ENCODE measurements at regions not wholly inside any gene's neighbourhood (a gene's known extent, or its start where the extent isn't known, plus 50 kb on each side); places are given as distances from the start of the nearest gene placed in this dataset.

GRCh38 chr13:48906200-48906599 lies 69.5 kb upstream of the FNDC3A start:
- H3K27ac ChIP-seq (ENCODE audit: low read depth in 1 of 2, low read length in 2 of 2): no peak overlapping the region
- H3K27me3 ChIP-seq (ENCODE audit: control insufficient read depth in 2 of 2, insufficient read depth in 2 of 2, low read length in 2 of 2): no peaks in the 10 kb centered on the region
- no peaks in the 10 kb centered on the region for H4K20me1 ChIP-seq (ENCODE audit: insufficient read depth, low read length)
- H3K79me2 ChIP-seq (ENCODE audit: insufficient read depth, low read length): no peaks in the 10 kb centered on the region
- no peak overlapping the region for H2AFZ ChIP-seq (ENCODE audit: insufficient read depth, low read depth, low read length, poor library complexity, severe bottlenecking)
- H3K9me3 ChIP-seq (replicated peaks in 1 of 2; ENCODE audit: control insufficient read depth in 1 of 2, insufficient read depth in 1 of 2, low read length in 2 of 2): no peaks in the 10 kb centered on the region
- H3K27ac Mint-ChIP-seq: no peak overlapping the region
- peaks cover 0 to 7% (median 0%) of the 10 kb centered on the region in 7 donors for H3K9me3 Mint-ChIP-seq
- H3K36me3 ChIP-seq (replicated peaks in 1 of 2; ENCODE audit: control insufficient read depth in 1 of 2, insufficient read depth in 2 of 2, low read length in 2 of 2): no peaks in the 10 kb centered on the region
- H3K4me2 ChIP-seq (replicated peaks; ENCODE audit: extremely low read depth, low read length, poor library complexity, severe bottlenecking): no peak overlapping the region
- H3K4me1 ChIP-seq (ENCODE audit: control insufficient read depth in 1 of 2, insufficient read depth in 2 of 2, low read length in 2 of 2): peaks cover 23 to 43% of the 10 kb centered on the region in 2 donors
- peaks cover 0 to 2% (median 0%) of the 10 kb centered on the region in 3 donors for H3K27me3 Mint-ChIP-seq (ENCODE audit: low read depth in 3 of 3)
- intact Hi-C loops (cut with micrococcal nuclease): loop anchor here in 1 of 2 donors (10.0 kb wide), 1 partner anchor 69 kb away; the partner anchor contains the start of gene FNDC3A
- H3K4me3 ChIP-seq (replicated peaks in 1 of 3; ENCODE audit: low read depth in 2 of 3, low read length in 3 of 3): no peak overlapping the region
- no peaks in the 10 kb centered on the region for H3K36me3 Mint-ChIP-seq
- DNase-seq: no peak
- peaks cover 41% of the 10 kb centered on the region for H3K4me1 Mint-ChIP-seq
- WGBS (ENCODE audit: insufficient coverage): no CpG with 5 or more reads among the region's 6 CpGs
- no peak for TF ChIP-seq CTCF (IDR thresholded peaks at IDR 0.05)
- H3K4me3 Mint-ChIP-seq: no peak overlapping the region
- H3K9ac ChIP-seq (ENCODE audit: insufficient read depth, low read length, poor library complexity, severe bottlenecking): no peak overlapping the region

GRCh38 chr13:48908381-48909055 lies 67.2 kb upstream of the FNDC3A start:
- Histone ChIP-seq H2AFZ (ENCODE audit: insufficient read depth, low read depth, low read length, poor library complexity, severe bottlenecking) (no peak overlapping the region), H3K4me1 (ENCODE audit: control insufficient read depth in 1 of 2, insufficient read depth in 2 of 2, low read length in 2 of 2) (peaks cover 13 to 23% of the 10 kb centered on the region in 2 donors), H3K9me3 (replicated peaks in 1 of 2; ENCODE audit: control insufficient read depth in 1 of 2, insufficient read depth in 1 of 2, low read length in 2 of 2) (no peaks in the 10 kb centered on the region), H3K36me3 (replicated peaks in 1 of 2; ENCODE audit: control insufficient read depth in 1 of 2, insufficient read depth in 2 of 2, low read length in 2 of 2) (no peaks in the 10 kb centered on the region), H4K20me1 (ENCODE audit: insufficient read depth, low read length) (no peaks in the 10 kb centered on the region), H3K4me2 (replicated peaks; ENCODE audit: extremely low read depth, low read length, poor library complexity, severe bottlenecking) (no peak overlapping the region), H3K79me2 (ENCODE audit: insufficient read depth, low read length) (no peaks in the 10 kb centered on the region), H3K27me3 (ENCODE audit: control insufficient read depth in 2 of 2, insufficient read depth in 2 of 2, low read length in 2 of 2) (no peaks in the 10 kb centered on the region), H3K27ac (ENCODE audit: low read depth in 1 of 2, low read length in 2 of 2) (no peak overlapping the region), H3K9ac (ENCODE audit: insufficient read depth, low read length, poor library complexity, severe bottlenecking) (no peak overlapping the region), H3K4me3 (replicated peaks in 1 of 3; ENCODE audit: low read depth in 2 of 3, low read length in 3 of 3) (no peak overlapping the region)
- TF ChIP-seq CTCF (IDR thresholded peaks at IDR 0.05): no peak
- DNase-seq: no peak
- intact Hi-C loops (cut with micrococcal nuclease): loop anchor here in 1 of 2 donors (10.0 kb wide), 1 partner anchor 66 kb away; the partner anchor contains the start of gene FNDC3A
- Mint-ChIP-seq H3K27me3 (ENCODE audit: low read depth in 3 of 3) (peaks cover 0 to 2% (median 0%) of the 10 kb centered on the region in 3 donors), H3K27ac (no peak overlapping the region), H3K4me3 (no peak overlapping the region), H3K36me3 (no peaks in the 10 kb centered on the region), H3K9me3 (peaks cover 0 to 5% (median 0%) of the 10 kb centered on the region in 7 donors), H3K4me1 (peaks cover 27% of the 10 kb centered on the region)
- WGBS (ENCODE audit: insufficient coverage): no CpG with 5 or more reads among the region's 2 CpGs
